Smooth muscle cell (in vitro differentiated cells): ENCODE measurements at regions not wholly inside any gene's neighbourhood (a gene's known extent, or its start where the extent isn't known, plus 50 kb on each side); places are given as distances from the start of the nearest gene placed in this dataset.

Experiments
- DNase-seq: peaks from one replicate; lab custom pipeline; 2025; ENCODE audit not compliant: unreplicated experiment; lab: John Stamatoyannopoulos, UW
- H2AFZ ChIP-seq: fragments of 200-600 bp; sonication (generic); 2 replicates; pipeline ENCODE4 v1.6.0; 2016; ENCODE audit warnings: antibody characterized with exemption, low read depth, mild to moderate bottlenecking
- H3F3A ChIP-seq: fragments of 200-600 bp; sonication (generic); 2 replicates; pipeline ENCODE4 v1.6.0; 2017; ENCODE audit warnings: antibody characterized with exemption, low read depth
- H3K27ac ChIP-seq: fragments of 200-600 bp; sonication (generic); 2 replicates; pipeline ENCODE4 v1.5.1; 2016; ENCODE audit warnings: low read depth, mild to moderate bottlenecking
- H3K27me3 ChIP-seq: fragments of 200-600 bp; sonication (generic); 2 replicates; pipeline ENCODE4 v1.6.1; 2016; ENCODE audit warnings: low read depth, mild to moderate bottlenecking
- H3K36me3 ChIP-seq: fragments of 200-600 bp; sonication (generic); 2 replicates; pipeline ENCODE4 v1.5.1; 2016; ENCODE audit warnings: low read depth
- H3K4me1 ChIP-seq: fragments of 200-600 bp; sonication (generic); 2 replicates; pipeline ENCODE4 v1.5.1; 2016; ENCODE audit warnings: low read depth
- H3K4me2 ChIP-seq: fragments of 200-600 bp; sonication (generic); 2 replicates; pipeline ENCODE4 v1.6.0; 2016; ENCODE audit warnings: mild to moderate bottlenecking
- H3K4me3 ChIP-seq: fragments of 200-600 bp; sonication (generic); 2 replicates; pipeline ENCODE4 v1.5.1; 2016; ENCODE audit warnings: mild to moderate bottlenecking
- H3K79me2 ChIP-seq: fragments of 200-600 bp; sonication (generic); 2 replicates; pipeline ENCODE4 v1.6.0; 2016; ENCODE audit warnings: low read depth, mild to moderate bottlenecking
- H3K9ac ChIP-seq: fragments of 200-600 bp; sonication (generic); 2 replicates; pipeline ENCODE4 v1.6.0; 2016; ENCODE audit warnings: low read depth
- H3K9me3 ChIP-seq: fragments of 200-600 bp; sonication (generic); replicated peaks from 2 replicates; pipeline ENCODE4 v1.5.1; 2016; ENCODE audit warnings: low read depth
- H4K20me1 ChIP-seq: fragments of 200-600 bp; sonication (generic); 2 replicates; pipeline ENCODE4 v1.6.0; 2016; ENCODE audit warnings: low read depth
- CTCF ChIP-seq: fragments of 200-600 bp; sonication (generic); IDR thresholded peaks from 2 replicates; pipeline ENCODE4 v1.5.1; 2017; ENCODE audit warnings: borderline replicate concordance, mild to moderate bottlenecking, antibody characterized with exemption; ENCODE audit not compliant: insufficient read depth, poor library complexity, severe bottlenecking
- WGBS: methylation state at CpG from one replicate; pipeline ENCODE4 v1.1.7; 2016; ENCODE audit warnings: low lambda C conversion rate; 5-methylcytosine and 5-hydroxymethylcytosine counted together

- Histone ChIP-seq H3K9me3 (no peaks in the 10 kb centered on the region), H3K27me3 (peaks cover 35% of the 10 kb centered on the region), H3K27ac (no peak overlapping the region), H3K9ac (no peak overlapping the region), H4K20me1 (no peaks in the 10 kb centered on the region), H3K4me3 (no peak overlapping the region), H3K79me2 (no peaks in the 10 kb centered on the region), H3K4me2 (no peak overlapping the region), H3K4me1 (no peaks in the 10 kb centered on the region), H3F3A (no peaks in the 10 kb centered on the region), H2AFZ (no peak overlapping the region), H3K36me3 (no peaks in the 10 kb centered on the region)
- WGBS = 75% methylated on average over 8 of the region's 8 CpGs
- DNase-seq = no peak
- no peak for TF ChIP-seq CTCF
These were observed 142.2 kb downstream of the ERMARD start for GRCh38 chr6:169893624-169894023.

GRCh38 chr6:169891846-169892245 lies 140.4 kb downstream of the ERMARD start:
- Histone ChIP-seq H3K4me3 (no peak overlapping the region), H3K9me3 (no peaks in the 10 kb centered on the region), H3K36me3 (no peaks in the 10 kb centered on the region), H3F3A (no peaks in the 10 kb centered on the region), H3K9ac (no peak overlapping the region), H2AFZ (no peak overlapping the region), H3K27me3 (peaks cover 53% of the 10 kb centered on the region), H3K27ac (no peak overlapping the region), H3K4me2 (no peak overlapping the region), H4K20me1 (no peaks in the 10 kb centered on the region), H3K4me1 (no peaks in the 10 kb centered on the region), H3K79me2 (no peaks in the 10 kb centered on the region)
- DNase-seq = no peak
- WGBS = 70% methylated on average over 11 of the region's 11 CpGs
- TF ChIP-seq CTCF = no peak

GRCh38 chr6:169891421-169891820 lies 140.0 kb downstream of the ERMARD start:
- 81% methylated on average over 8 of the region's 8 CpGs for WGBS

More at GRCh38 chr6:169891421-169891820, 140.0 kb downstream of the ERMARD start:
- Histone ChIP-seq H3K79me2 (no peaks in the 10 kb centered on the region), H3K9ac (no peak overlapping the region), H3K4me1 (no peaks in the 10 kb centered on the region), H3F3A (no peaks in the 10 kb centered on the region), H3K4me2 (no peak overlapping the region), H3K4me3 (no peak overlapping the region), H3K27ac (no peak overlapping the region), H3K27me3 (peaks cover 57% of the 10 kb centered on the region), H3K36me3 (no peaks in the 10 kb centered on the region), H3K9me3 (no peaks in the 10 kb centered on the region), H2AFZ (no peak overlapping the region), H4K20me1 (no peaks in the 10 kb centered on the region)
- DNase-seq = no peak
- no peak for TF ChIP-seq CTCF
